ENCODE measurements at regions not wholly inside any gene's neighbourhood (a gene's known extent, or its start where the extent isn't known, plus 50 kb on each side); places are given as distances from the start of the nearest gene placed in this dataset.
A peak's percentile ranks its signal among the peaks of the same experiment; 100 is the strongest.

DNA sequence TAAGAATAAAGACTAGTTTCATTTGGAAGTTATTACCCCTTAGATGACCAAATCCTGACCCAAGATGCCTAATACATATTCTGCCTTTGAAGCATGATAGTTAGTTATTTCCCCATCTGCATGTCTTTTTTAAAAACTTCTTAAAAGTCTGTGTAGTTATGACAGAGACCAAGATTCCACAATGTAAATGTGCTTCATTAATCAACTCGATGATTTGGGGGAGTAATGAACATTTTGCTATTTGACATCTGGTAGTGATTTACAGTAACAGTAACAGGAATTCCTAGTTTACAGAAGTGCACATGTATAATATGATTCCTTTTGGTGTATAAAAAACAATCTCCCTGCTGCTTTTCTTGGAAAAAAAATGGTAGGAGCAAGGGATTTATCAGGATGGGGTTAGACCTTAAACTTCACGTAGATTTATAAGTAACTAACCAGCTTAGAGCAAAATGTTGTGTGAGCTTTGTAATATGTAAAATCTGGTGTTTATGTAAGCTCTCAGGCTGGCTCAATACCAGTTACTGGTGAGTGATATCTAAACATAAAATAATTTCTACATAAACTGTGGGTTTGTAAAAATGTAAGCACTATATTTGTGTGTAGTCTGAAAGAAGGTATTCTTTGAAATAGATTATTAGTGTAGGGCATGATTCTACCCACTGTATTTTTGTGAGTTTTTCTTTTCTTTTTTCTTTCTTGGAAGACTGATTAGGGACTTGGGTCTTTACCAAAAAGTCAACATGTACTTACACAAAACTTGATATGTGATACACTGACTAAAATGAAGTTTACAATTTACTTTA is 641.6 kb downstream of the EPHA4 start:
- no peaks in the 10 kb centered on the region for H3K4me1 ChIP-seq (ENCODE audit: insufficient read depth, low read length)
- 94% methylated on average over 2 of the region's 2 CpGs for WGBS
- H3K9ac ChIP-seq (ENCODE audit: low read depth, low read length), result no peak overlapping the region
- no peak overlapping the region for H3K27ac ChIP-seq (ENCODE audit: low read depth, low read length)
- no peaks in the 10 kb centered on the region for H3K36me3 ChIP-seq (ENCODE audit: insufficient read depth, low read length)
- H3K4me3 ChIP-seq (ENCODE audit: low read length), result no peak overlapping the region
- H3K27me3 ChIP-seq (ENCODE audit: insufficient read depth, low read length), result no peaks in the 10 kb centered on the region
- H3K9me3 ChIP-seq (ENCODE audit: insufficient read depth, low read depth, low read length), result peaks cover 27% of the 10 kb centered on the region

DNA sequence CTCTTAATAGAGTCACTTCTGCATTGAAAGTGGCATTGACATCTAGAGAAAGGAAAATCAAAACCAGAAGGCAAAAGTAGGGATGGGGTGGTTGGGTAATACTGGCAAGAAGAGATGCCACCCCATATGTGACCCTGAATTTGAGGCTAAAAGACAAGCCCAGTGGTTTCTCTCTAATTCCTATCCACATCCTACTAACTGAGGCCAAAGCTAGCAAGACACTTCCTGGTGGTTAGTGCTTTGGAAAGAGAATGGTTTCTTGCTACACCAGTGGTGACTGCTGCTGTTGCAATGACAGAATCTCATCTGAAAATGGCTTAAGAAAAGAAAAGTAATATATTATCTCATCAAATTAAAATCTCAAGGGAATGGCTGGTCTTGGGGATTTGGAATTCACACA is 640.6 kb downstream of the EPHA4 start:
- Histone ChIP-seq H3K4me1 (ENCODE audit: insufficient read depth, low read length) (no peaks in the 10 kb centered on the region), H3K27ac (ENCODE audit: low read depth, low read length) (no peak overlapping the region), H3K9me3 (ENCODE audit: insufficient read depth, low read depth, low read length) (peaks cover 17% of the 10 kb centered on the region), H3K27me3 (ENCODE audit: insufficient read depth, low read length) (no peaks in the 10 kb centered on the region), H3K4me3 (ENCODE audit: low read length) (no peak overlapping the region), H3K36me3 (ENCODE audit: insufficient read depth, low read length) (no peaks in the 10 kb centered on the region), H3K9ac (ENCODE audit: low read depth, low read length) (no peak overlapping the region)

DNA sequence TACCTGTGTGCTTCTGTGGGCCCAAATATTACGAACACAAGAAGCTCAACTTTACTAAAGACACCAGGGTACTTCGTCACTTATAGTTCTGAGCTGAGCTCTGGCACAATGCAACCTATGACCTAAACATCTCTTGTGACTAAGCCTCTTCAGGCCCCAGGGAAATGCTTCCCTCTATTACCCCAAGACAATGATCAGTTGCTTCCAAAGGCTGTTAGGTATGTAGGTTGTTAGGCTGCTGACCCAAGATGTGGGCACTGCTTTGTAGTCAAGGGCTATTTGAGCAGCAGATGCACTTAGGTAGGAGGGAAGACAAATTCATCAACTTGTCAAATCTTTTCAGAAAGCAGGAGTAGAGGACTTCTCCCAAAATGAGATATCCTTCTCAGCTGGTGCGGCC is 640.1 kb downstream of the EPHA4 start:
- no peak overlapping the region for H3K27ac ChIP-seq (ENCODE audit: low read depth, low read length)
- no peak overlapping the region for H3K4me3 ChIP-seq (ENCODE audit: low read length)
- H3K27me3 ChIP-seq (ENCODE audit: insufficient read depth, low read length), result no peaks in the 10 kb centered on the region
- H3K9me3 ChIP-seq (ENCODE audit: insufficient read depth, low read depth, low read length), result peaks cover 12% of the 10 kb centered on the region; the same call in 1 of the 2 replicates
- 90% methylated on average over 3 of the region's 3 CpGs for WGBS
- H3K36me3 ChIP-seq (ENCODE audit: insufficient read depth, low read length), result no peaks in the 10 kb centered on the region
- H3K4me1 ChIP-seq (ENCODE audit: insufficient read depth, low read length), result peaks cover 5% of the 10 kb centered on the region
- no peak overlapping the region for H3K9ac ChIP-seq (ENCODE audit: low read depth, low read length)

DNA sequence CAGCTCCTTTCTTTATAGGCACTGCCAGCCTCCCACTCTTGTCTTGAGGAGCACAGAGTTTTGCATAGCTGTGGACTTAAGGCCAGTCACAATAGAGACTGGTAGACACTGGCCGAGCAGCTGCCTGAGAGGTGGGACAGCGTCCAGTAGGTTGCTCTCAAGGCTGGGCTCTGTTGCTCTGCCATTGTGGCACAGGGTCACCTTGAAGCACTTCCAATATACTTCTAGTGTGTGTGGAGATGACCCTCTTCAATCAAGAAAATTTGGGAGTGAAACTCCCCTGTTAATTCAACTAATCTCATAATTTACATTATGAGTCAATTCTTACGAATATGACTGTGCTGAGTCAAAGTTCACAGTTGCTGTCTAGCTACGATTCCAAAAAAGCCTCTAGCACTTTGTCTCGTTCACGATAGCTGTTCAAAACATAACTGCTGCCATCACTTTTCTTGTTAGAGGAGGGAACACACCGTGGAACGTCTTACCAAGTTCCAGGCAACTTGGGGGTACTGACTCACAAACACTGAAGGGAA is 636.2 kb downstream of the EPHA4 start:
- Histone ChIP-seq H3K27me3 (ENCODE audit: insufficient read depth, low read length) (no peaks in the 10 kb centered on the region), H3K9me3 (ENCODE audit: insufficient read depth, low read depth, low read length) (no peaks in the 10 kb centered on the region), H3K4me3 (ENCODE audit: low read length) (no peak overlapping the region), H3K36me3 (ENCODE audit: insufficient read depth, low read length) (no peaks in the 10 kb centered on the region), H3K4me1 (ENCODE audit: insufficient read depth, low read length) (peaks cover 9% of the 10 kb centered on the region), H3K9ac (ENCODE audit: low read depth, low read length) (no peak overlapping the region), H3K27ac (ENCODE audit: low read depth, low read length) (no peak overlapping the region)
- WGBS, result 96% methylated on average over 8 of the region's 8 CpGs

DNA sequence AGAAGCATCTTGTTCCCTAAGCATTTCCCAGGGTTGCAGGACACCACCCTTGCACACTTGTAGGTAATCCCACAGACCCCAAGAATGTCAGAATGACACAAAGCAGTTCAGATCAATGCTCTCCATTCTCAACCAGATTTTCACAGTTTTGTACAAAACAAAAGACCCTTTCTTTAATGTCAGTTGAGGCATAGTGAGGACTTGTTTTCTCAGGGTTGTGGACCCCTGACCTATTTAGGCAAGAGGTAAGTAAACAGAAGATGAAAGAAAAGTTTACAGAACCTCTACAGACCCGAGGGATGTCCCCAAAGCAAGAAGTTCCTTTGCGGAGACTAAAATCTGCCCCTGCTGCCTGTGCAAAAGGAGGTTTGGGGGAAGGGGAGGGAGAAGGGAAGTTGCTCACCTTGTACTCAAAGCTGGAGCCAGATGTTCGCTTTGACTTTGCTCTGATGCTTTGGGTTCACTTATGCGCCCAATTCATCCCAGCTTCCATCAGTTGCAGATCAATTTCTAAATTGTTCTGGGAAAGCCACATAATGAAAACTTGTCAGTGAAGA is 635.4 kb downstream of the EPHA4 start:
- Histone ChIP-seq H3K27ac (ENCODE audit: low read depth, low read length) (no peak overlapping the region), H3K27me3 (ENCODE audit: insufficient read depth, low read length) (no peaks in the 10 kb centered on the region), H3K4me1 (ENCODE audit: insufficient read depth, low read length) (peaks cover 9% of the 10 kb centered on the region), H3K36me3 (ENCODE audit: insufficient read depth, low read length) (no peaks in the 10 kb centered on the region), H3K9ac (ENCODE audit: low read depth, low read length) (no peak overlapping the region), H3K4me3 (ENCODE audit: low read length) (no peak overlapping the region), H3K9me3 (ENCODE audit: insufficient read depth, low read depth, low read length) (0 out of 2 replicates have a peak, but pooled peaks cover 3% of the 10 kb centered on the region)
- WGBS, result 71% methylated on average over 4 of the region's 4 CpGs

DNA sequence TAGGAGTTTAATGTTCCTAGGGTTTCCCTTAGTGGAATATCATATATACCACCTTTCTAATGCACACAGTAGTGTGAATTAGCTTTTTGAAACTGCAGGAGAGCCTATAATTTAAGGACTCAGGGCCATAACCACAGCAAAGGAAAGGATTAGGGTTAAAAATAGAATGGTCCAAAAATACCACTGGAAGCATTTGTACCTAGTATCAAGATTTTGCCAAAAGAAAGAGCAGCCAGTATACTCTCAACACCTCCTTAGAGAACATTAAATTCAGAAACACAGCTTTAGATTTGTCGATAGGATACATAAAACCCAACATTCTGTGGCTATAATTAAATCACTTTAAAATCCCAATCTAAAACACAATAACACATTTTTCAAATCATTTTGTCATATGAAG is 634.9 kb downstream of the EPHA4 start:
- Histone ChIP-seq H3K9me3 (ENCODE audit: insufficient read depth, low read depth, low read length) (0 out of 2 replicates have a peak, but pooled peaks cover 4% of the 10 kb centered on the region), H3K4me1 (ENCODE audit: insufficient read depth, low read length) (peaks cover 9% of the 10 kb centered on the region), H3K9ac (ENCODE audit: low read depth, low read length) (no peak overlapping the region), H3K36me3 (ENCODE audit: insufficient read depth, low read length) (no peaks in the 10 kb centered on the region), H3K27ac (ENCODE audit: low read depth, low read length) (no peak overlapping the region), H3K4me3 (ENCODE audit: low read length) (no peak overlapping the region), H3K27me3 (ENCODE audit: insufficient read depth, low read length) (no peaks in the 10 kb centered on the region)
- 97% methylated on average over 1 of the region's 1 CpG for WGBS

DNA sequence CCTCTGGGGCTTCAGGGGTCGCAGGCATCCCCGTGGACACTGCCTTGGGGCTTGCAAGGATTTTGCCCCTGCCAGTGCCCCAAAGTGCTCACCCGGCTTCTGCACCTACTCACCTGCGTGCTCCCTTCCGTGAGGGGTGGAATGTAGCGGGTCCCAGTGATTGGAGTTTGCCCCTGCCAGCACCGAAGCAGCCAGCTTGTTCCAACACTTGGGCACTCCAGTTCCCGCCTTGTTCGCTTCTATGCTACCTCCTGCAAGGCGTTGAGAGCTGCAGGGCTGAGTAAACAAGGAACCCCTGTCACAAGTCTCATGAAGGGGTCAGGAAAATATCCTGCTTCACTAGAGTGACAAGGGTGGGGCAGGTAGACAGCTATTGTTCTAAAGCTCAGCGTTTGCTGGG is 631.5 kb downstream of the EPHA4 start:
- no peak overlapping the region for H3K9ac ChIP-seq (ENCODE audit: low read depth, low read length)
- H3K36me3 ChIP-seq (ENCODE audit: insufficient read depth, low read length), result no peaks in the 10 kb centered on the region
- 0 out of 2 replicates have a peak, but pooled peaks cover 4% of the 10 kb centered on the region for H3K9me3 ChIP-seq (ENCODE audit: insufficient read depth, low read depth, low read length)
- peaks cover 9% of the 10 kb centered on the region for H3K4me1 ChIP-seq (ENCODE audit: insufficient read depth, low read length)
- H3K27me3 ChIP-seq (ENCODE audit: insufficient read depth, low read length), result no peaks in the 10 kb centered on the region
- no peak overlapping the region for H3K27ac ChIP-seq (ENCODE audit: low read depth, low read length)
- WGBS, result 94% methylated on average over 11 of the region's 11 CpGs
- no peak overlapping the region for H3K4me3 ChIP-seq (ENCODE audit: low read length)

DNA sequence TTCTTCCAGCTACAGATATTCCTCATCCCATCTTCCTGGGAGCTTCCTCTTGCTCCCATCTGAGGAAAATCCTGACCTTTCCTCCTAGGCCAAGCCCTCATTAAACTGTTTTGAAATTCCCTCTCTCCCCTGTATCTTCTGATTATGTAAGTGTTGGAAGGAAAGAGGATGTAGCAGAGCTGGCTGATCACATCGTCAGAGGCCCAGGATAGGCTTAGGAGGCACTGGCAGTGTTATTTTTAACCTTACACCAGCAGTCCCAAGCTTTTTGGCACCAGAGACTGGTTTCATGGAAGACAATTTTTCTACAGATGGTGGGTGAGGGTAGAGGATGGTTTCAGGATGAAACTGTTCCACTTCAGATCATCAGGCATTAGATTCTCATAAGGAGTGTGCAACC is 630.4 kb downstream of the EPHA4 start:
- WGBS, result 100% methylated on average over 1 of the region's 1 CpG
- Histone ChIP-seq H3K9ac (ENCODE audit: low read depth, low read length) (no peak overlapping the region), H3K36me3 (ENCODE audit: insufficient read depth, low read length) (no peaks in the 10 kb centered on the region), H3K4me1 (ENCODE audit: insufficient read depth, low read length) (peaks cover 8% of the 10 kb centered on the region), H3K27ac (ENCODE audit: low read depth, low read length) (no peak overlapping the region), H3K27me3 (ENCODE audit: insufficient read depth, low read length) (no peaks in the 10 kb centered on the region), H3K4me3 (ENCODE audit: low read length) (no peak overlapping the region), H3K9me3 (ENCODE audit: insufficient read depth, low read depth, low read length) (0 out of 2 replicates have a peak, but pooled peaks cover 4% of the 10 kb centered on the region)

DNA sequence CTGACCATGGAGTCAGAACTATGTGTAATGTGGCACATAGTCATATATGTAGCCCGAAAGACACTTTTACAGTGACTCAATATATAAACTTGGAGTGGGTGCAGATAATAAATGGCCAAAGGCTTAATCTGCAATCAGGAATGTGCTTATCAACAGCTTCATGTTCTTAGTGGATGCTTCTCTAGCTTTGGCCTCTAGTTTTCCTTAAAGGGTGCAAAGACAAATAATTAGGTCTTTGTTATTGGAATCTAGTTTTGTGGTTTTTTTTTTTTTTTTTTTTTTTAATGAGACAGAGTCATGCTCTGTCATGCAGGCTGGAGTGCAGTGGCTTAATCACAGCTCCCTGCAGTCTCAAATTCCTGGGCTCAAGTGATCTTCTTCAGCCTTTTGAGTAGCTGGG is 625.6 kb downstream of the EPHA4 start:
- no peaks in the 10 kb centered on the region for H3K36me3 ChIP-seq (ENCODE audit: insufficient read depth, low read length)
- 100% methylated on average over 1 of the region's 1 CpG for WGBS
- no peaks in the 10 kb centered on the region for H3K27me3 ChIP-seq (ENCODE audit: insufficient read depth, low read length)
- no peak overlapping the region for H3K9ac ChIP-seq (ENCODE audit: low read depth, low read length)
- H3K4me3 ChIP-seq (ENCODE audit: low read length), result no peak overlapping the region
- H3K4me1 ChIP-seq (ENCODE audit: insufficient read depth, low read length), result peaks cover 22% of the 10 kb centered on the region
- no peak overlapping the region for H3K27ac ChIP-seq (ENCODE audit: low read depth, low read length)
- H3K9me3 ChIP-seq (ENCODE audit: insufficient read depth, low read depth, low read length), result 0 out of 2 replicates have a peak, but pooled peaks cover 3% of the 10 kb centered on the region

DNA sequence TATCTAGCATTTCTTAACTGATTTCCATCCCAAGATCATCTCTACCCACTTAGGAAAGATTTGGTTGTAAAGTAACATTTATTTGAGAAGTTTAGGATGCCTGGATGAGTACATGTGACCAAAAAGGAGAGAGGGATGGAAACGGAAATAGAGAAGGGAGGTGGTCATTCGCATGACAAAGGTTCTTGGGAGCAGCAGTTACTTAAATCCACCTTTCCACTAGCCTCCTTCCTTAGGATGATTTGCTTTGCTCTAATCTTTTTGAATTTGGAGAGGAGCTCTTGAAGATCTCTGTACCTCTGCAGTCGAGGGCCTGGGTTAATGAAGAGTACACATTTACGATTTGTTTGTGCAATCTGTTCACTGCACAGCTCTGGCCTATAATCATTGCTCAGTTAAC is 623.5 kb downstream of the EPHA4 start:
- H3K4me3 ChIP-seq (ENCODE audit: low read length), result no peak overlapping the region
- H3K27me3 ChIP-seq (ENCODE audit: insufficient read depth, low read length), result no peaks in the 10 kb centered on the region
- WGBS, result 54% methylated on average over 3 of the region's 4 CpGs
- peaks cover 22% of the 10 kb centered on the region for H3K4me1 ChIP-seq (ENCODE audit: insufficient read depth, low read length)
- H3K9ac ChIP-seq (ENCODE audit: low read depth, low read length), result no peak overlapping the region
- no peaks in the 10 kb centered on the region for H3K36me3 ChIP-seq (ENCODE audit: insufficient read depth, low read length)
- no peaks in the 10 kb centered on the region for H3K9me3 ChIP-seq (ENCODE audit: insufficient read depth, low read depth, low read length)
- H3K27ac ChIP-seq (ENCODE audit: low read depth, low read length), result peak overlapping the region; percentile 70; the same call in 1 of the 2 replicates

DNA sequence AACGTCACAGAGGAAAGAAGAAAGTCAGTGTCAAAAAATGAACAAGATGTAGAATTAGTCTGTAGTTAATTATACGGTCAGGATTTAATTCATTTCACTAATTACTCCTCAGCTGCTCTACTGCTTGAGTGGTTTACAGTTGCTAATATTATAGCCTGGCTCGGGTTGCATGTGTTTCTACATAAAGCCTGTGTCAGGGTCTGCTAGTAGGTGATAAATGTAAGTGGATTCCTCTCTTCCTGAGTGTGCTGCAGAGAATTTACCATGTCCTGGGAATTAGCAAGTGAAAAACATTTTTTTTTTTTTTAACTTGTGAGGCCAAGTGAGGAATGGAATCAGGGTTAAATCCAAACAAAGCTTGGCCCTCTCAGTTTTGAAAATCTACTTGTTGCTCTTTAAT is 622.6 kb downstream of the EPHA4 start:
- 0 out of 2 replicates have a peak, but pooled peaks cover 3% of the 10 kb centered on the region for H3K9me3 ChIP-seq (ENCODE audit: insufficient read depth, low read depth, low read length)
- WGBS, result 60% methylated on average over 2 of the region's 3 CpGs
- no peak overlapping the region for H3K9ac ChIP-seq (ENCODE audit: low read depth, low read length)
- no peaks in the 10 kb centered on the region for H3K27me3 ChIP-seq (ENCODE audit: insufficient read depth, low read length)
- no peak overlapping the region; the same call in 1 of the 2 replicates for H3K27ac ChIP-seq (ENCODE audit: low read depth, low read length)
- no peaks in the 10 kb centered on the region for H3K36me3 ChIP-seq (ENCODE audit: insufficient read depth, low read length)
- H3K4me1 ChIP-seq (ENCODE audit: insufficient read depth, low read length), result peaks cover 22% of the 10 kb centered on the region
- H3K4me3 ChIP-seq (ENCODE audit: low read length), result no peak overlapping the region
